GM19438 (cell line): ENCODE measurements at regions not wholly inside any gene's neighbourhood (a gene's known extent, or its start where the extent isn't known, plus 50 kb on each side); places are given as distances from the start of the nearest gene placed in this dataset.

Experiments
- ATAC-seq: cut with Tn5 transposase; IDR thresholded peaks from one replicate; pipeline ENCODE4 v1.9.1; 2021; ENCODE audit warnings: low read depth; ENCODE audit not compliant: unreplicated experiment

DNA sequence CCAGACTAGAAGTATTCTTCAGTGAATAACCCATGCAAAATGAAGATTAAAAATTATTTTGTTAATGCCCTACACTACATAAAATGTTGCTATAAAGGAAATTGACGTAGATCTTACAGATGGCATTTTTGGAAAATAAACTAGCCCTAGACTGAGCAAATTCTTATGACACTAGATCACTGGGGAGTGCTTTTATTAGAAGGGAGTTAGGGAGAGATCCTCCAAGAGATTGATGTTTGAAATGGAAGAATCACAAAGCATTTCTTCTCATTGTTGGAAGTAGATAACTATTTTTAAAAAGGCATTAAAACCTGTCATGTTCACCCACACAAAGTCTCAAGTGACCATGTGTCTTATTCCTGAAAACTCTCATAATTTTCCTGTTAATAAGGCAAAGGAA lies 351.1 kb upstream of the TLE4 start:
- ATAC-seq, result no peak

DNA sequence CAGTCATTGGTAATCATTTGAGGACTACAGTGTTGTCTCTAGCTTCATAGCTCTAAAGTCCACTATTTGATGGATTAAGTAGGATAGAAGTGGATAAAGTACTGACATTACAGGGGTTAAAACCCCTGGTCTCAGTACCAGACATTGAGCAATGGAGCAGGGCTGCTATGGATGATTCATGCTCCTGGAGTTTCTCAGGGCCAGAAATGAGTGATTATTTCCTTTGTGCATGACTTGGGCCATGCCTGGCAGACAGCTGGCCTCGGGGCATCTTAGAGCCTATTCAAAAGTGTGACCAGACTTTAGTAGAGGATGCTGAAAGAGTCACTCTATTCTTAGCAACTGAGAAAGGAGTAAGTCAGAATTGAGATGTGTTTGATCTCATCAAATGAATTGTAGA lies 350.7 kb upstream of the TLE4 start:
- no peak for ATAC-seq

DNA sequence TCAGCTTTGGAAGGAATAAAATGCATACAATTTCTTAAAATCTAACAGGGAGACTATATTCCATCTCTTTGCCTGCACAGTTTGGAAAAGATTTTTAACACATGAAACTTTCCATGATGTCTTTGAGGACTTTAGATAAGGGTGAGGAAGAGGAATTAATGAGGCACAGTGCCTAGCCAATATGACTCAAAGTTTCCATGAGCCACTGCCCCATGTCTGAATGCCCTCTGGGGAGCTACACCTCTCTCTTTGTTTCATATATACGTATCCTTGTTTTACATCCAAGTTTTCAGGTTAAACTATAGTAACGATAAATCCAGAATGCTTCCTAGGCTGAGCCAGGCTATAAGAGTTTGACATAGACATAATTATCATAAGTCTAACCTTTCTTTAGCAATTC lies 349.3 kb upstream of the TLE4 start:
- ATAC-seq, result no peak

DNA sequence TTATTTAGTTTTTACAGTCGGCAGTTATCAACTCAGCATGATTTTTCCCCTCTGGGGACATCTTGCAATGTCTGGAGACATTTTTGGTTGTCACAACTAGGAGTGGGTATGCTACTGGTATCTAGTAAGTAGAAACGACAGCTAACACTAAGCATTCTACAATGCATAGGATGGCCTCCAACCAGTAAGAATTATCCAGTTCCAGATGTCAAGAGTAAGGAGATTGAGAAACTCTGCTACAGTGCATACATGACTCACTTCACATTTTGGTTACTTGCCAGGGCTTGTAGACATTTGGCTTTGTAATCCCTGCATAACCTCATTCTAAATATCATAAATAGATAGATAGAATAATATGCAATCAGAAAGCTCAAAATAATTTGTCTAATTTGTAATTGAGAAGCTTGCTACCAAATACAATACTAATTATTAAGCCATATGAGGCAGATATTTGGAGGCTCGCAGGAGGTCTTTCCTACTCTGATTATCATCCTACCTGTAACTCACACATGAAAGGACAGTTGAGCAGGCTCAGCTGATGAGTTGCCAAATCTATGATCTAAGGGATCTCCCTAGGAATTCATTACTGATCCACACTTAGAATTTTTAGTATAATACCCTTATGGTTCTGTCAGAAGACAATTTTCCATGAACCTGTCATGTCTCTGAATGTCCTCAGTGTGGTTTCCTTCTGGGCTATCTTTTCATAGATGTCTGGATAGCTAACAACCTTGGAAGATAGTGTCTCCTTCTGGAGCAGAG lies 346.9 kb upstream of the TLE4 start:
- ATAC-seq, result no peak

DNA sequence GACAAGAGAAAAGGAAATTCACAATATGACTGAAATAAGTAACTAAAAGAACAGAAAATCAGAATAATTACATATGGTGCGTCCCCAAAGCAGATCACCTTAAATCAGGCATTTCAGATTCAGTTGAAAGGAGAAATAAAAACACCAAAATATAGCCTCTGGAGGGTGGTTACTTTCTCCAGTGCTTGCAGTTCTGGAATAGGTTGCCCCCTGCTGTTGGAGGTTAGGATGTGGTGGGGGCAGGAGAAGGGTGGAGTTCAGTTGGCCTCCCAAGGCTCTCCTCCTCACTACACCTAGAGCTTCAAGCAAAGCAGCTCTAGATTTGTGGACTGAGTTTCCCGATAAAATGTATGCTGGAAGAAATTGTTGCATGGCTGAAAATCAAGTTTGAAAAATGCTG lies 338.2 kb upstream of the TLE4 start:
- ATAC-seq, result peak; percentile 78

DNA sequence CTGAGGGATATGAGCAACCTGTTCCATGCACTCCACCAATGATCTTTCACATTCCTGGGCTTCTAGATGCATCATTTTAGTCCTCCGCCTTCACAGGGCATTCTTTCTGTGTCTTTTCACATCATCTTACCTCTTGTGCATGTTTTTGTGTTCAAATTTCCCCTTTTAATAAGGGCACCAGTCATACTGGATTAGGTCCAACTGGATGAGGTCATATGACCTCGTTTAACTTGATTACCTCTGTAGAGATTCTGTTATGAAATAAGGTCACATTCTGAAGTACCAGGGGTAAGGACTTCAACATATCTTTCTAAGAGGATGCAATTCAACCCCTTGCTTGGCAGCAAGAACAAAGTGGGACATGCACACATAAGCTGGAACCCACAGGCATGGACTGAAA lies 335.3 kb upstream of the TLE4 start:
- ATAC-seq, result no peak

DNA sequence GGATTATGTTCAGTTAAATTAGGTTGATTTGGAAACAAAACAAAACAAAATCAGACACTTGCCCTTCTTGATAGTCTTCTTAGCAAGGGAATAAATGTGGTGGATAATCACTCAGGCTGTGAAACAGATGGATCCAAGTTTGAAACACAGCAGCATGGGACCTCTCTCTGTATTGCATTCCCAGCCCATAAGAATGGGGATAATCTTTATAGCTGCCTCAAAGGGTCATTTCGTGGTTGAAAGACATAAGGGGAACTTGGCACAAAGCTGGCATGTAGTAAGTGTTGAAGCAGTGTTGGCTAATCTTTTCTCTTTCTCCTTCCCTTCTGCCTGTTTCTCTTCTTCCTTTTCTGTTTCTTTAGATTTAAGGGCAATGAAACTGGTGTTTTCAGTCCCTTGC lies 333.9 kb upstream of the TLE4 start:
- ATAC-seq, result no peak

DNA sequence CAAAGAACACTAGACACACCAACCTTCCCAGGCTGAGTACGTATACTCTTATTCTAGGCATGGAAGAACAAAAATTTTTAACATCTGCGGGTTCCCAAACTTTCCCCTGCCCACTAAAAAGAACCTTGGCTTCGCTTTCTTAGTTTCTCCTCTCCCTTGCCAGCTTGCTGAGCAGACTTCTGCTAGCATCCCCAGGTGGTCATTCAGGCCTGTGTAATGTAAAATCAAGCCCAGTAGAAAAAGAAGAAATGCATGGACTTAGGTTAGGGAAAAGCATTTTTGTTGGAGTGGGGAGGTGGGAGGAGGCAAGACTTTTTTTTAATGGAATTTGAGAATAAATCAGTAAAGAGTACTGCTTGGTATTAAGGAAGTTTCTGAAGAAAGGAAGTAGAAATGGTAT lies 331.0 kb upstream of the TLE4 start:
- no peak for ATAC-seq

DNA sequence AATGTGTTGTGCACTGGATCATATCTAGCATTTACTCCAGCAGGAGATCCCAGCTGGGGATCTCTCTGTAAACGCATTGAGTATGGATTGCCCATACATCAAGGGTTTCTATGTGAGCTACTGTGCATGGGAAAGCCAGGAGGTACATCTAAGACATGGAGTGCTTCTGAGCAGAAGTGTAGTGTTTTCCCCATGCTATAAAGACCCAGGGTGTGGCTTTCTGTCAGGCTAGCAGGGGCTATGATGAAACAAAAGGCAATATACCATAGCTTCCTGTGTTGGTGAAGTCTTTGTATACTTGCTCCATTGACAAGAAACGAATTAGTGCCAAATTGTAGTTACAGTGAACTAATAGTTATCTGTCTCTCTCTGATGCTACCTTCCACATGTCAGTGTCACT lies 329.3 kb upstream of the TLE4 start:
- ATAC-seq, result no peak

DNA sequence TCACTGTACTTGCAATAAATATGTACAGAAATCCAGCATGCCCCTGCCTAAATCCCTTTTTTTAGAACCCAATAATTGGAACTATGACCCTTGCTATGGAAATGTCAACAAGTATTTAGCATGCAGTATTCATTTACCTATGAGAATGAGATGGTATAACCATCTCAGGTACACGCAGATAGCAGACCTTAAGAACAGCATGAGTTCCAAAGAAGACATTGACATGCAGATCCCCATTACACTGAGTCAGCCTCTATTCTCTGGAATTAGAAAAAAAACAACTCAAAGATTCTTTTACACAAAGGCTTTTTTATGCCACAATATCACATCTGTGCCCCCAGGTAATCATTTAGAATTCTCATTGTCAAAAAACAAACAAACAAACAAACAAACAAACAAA lies 325.6 kb upstream of the TLE4 start:
- ATAC-seq, result no peak

DNA sequence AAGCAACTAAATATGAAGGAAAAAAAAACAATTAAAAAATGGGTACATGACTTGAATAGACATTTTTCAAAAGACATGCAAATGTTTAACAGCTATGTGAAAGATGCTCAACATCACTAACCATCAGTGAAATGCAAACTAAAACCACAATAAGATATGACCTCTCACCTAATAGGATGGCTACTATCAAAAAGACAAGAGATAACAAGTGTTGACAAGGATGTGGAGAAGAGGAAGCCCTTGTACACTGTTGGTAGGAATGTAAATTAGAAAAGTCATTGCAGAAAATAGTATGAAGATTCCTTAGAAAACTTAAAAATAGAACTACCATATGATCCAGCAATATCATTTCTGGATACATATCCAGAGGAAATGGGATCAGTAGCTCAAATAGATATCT lies 324.7 kb upstream of the TLE4 start:
- no peak for ATAC-seq

DNA sequence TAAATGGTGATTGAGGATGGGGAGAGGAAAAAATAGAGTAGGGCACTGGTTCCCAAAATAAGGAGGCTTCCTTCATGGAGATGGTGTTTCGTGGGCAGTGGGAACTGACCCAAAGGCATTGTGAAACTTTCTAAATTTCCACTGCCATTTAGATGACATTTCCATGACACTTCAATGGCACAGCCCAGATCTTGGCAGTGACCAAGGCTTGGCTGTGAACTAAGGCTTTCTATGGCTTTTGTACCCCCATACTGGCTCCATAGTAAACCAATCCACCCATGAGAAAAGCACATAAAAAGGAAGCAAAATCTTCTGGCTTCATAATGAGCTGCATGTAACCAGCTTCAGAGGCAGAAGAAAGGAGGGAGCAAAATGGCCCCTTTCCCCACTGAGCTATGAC lies 321.0 kb upstream of the TLE4 start:
- no peak for ATAC-seq

DNA sequence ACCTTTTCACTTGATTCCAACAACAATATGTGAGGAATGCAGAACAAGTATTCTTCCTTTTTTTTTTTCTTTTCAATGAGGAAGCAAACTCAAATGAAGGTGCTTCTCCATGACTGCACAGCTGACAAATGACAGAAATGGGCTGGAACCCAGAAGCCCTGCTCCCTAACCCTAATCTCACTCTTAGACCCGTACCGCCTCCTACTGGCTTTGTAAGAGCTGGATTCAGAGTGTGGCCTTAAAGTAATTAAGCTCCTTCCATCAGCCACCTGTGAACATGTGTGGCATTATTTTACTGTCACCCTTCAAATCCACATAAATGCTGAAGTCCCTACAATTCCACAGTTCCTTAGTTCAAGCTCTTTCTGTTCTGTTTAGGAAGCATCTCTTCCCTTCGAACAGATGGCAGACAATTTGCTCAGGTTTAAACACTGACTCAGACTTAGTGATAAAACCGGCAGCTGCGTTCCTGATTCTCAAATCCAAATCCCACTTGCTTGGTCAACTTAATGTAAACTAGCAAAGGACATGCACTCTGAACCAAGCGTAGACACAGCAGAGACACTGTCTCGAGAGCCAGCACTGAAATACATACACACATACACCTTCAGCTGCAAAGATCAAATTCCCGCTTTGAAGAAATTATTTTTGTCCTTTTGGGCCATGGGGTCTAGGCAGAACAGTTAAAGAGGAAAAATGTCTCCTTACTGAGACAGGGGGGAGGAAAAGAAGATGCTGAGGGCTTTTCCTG lies 316.7 kb upstream of the TLE4 start:
- ATAC-seq, result no peak

DNA sequence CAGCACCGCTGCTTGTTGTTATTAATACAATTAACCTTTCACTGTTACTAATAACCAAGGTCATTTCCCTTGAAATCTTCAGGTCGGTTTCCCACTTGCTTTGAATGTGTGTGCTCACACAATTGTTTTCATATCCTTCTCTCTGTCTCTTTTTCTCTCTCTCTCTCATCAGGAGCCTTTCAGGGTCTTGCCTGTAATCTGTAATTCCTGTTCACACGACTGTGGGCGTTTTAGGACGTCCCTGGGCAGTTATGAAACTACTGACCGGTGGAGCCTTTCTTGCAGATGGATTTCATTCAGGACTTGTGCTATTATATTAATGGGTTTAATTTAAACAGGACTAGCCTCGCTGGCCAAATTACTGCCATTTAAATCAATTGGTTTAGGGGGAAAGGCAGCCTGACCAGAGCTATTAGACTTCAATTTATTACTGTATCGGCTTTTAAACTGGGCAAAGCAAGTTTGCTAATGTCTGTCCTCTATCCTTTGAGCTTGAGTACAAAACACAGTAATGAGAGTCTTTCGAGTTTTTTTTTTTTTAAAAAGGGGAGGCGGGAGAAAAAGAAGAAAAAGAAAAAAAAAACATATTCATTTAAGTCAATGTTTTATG lies 316.0 kb upstream of the TLE4 start:
- ATAC-seq, result no peak

DNA sequence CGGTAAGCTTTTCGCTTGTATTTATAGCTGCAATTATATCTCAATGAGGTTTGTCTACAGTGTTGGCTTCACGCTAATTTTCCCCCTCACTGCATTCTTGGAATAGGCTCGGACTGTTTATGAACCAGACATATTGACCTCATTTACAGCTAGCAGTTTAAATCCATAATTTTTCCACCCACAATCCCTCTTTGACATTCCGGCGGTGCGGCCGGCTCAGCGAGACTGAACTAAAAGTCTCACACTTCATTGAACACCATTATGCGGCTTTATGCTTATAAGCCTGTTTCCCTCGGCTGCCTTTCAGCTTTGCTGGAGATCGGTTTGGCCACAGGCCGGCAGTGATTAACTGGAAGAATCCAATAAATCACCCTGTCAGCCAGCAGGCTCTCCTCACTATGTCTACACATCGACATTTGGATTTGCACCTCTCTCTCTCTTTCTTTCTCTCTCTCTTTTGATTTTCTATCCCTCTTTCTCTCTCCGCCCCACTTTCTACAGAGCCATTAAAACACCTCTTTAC lies 315.0 kb upstream of the TLE4 start:
- ATAC-seq, result no peak

DNA sequence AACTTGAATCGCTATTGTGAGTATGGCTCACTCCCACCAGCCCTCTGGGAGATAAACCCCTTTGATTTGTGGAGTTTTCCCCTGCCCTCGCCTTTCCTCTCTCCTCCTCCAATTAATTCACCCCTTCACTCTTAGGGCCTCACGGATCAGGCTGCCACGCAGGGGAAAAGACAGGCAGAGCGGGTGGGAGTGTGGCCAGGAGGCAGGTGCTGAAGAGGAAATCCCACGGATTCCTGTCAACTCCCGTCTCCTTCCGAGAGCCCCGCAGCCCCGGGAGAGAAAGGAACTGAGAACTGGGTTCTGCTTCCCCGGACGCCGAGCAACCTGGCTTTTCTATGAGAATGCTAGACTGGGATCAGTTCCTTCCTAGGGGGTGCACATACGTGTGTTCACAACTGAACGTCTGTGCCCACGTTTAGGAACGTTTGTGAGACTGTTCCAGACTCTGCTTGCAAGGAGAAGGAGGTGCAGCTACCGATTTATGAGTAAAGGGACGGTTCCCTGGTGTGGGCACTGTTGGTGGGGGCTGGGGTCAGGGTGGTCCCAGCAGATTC lies 314.5 kb upstream of the TLE4 start:
- ATAC-seq, result no peak

DNA sequence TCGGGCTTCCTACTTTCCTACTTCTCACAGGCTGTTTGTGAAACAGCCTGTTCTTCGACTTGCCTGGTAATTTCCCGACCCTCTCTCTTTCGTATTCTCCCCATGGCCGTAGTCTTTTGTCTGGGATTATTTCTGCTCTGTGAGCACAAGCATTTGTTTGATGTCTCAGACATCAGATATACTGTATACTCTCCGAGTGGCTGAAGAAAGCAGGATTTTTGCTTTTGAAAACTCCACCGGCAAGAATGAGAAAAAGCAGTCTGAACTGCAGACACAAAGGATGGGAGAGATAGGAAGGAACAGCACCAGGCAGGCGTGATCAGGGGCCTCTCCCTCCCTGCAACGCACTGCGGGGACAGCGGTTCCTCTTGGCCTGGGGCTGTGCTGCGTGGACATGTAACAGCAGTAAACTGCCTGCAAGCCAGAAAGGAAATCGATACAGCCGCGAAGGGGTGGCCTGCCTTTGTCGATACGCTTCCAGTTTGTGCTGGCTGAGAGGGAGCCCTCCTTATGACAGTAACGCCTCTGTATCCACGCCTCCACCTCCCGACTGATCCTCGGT lies 313.9 kb upstream of the TLE4 start:
- ATAC-seq, result no peak

DNA sequence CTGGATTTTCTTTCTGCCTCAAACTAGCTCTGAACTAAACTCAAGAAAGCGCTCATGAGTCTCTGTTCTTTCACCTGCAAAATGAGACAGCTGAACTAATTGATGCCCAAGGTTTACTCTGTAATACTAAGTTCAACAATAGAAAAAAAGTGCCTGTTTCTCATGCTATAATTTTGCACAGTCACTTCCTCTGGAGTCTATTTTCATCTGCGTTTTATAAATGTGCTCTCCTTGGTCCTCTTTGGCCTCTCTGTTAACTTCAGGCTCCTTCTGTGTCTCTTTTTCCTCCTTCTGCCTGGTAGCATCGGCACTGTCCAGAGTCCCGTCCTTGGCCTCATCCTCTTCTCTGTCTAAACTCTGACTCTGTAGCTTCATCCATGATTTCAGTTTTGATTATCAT lies 311.9 kb upstream of the TLE4 start:
- no peak for ATAC-seq

DNA sequence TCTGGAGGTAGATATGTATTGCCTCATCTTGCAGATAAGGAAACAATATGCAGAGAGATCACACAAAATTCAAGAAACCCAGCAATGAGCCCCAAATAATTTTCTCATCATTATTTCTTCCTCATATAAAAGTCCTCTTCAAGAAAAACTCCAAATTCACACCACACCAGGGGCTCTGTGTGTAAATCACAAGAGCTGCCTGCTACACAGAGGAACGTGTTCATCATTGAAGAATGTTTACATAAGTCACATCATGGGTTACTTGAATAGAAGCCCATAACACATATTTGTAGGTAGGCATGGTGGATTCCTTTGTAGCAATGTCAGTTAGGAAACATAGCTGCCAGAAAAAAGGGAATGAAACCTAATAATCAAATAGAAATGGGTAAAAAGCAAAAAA lies 308.1 kb upstream of the TLE4 start:
- ATAC-seq, result no peak

DNA sequence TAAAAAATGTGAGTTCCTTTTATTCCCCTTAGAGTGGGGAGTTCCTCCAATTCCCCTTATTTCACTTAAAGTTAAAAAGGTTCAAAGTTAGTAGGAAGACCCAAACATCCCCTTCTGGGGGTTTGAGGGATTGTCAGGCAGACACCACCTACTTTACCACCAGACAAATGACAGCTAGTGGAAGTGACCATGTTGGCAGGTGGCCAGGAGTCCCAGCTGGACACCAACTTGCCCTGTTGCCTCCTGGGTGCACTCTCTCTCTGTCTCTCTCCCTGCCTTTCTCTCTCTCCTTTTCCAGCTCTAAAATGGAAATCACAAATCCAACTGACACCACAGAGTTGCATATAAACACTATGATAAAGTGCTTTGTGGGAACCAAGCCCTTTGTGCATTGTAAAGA lies 307.7 kb upstream of the TLE4 start:
- no peak for ATAC-seq
